ENCODE measurements at regions not wholly inside any gene's neighbourhood (a gene's known extent, or its start where the extent isn't known, plus 50 kb on each side); places are given as distances from the start of the nearest gene placed in this dataset.

DNA sequence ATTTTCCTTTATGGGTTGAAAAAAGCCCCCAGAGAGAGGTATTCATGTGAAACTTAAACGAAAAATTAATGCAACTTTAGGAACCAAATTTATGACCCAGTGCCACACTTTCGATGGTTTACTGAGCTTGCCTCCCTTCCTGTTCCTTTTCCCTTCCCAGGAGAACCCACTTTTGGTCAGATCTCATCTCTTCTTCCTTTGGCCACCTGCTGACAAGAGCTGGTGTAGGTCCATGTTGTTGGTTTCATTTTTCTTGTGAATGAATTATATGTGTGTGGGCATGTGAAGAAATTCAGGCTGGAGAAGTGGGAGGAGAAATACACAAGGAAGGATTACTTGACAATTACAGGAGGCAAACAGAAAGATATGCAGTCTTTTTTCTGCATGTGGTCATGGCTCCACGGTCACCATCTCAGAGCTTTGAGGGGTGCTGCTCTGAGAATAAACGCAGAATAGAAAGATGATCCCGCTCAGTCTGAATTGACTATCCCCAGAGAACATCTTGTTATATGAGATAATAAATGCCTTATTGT lies 111.3 kb upstream of the TCF4 start:
- no peaks in the 10 kb centered on the region for H3K36me3 Mint-ChIP-seq
- no peak overlapping the region for H3K27ac Mint-ChIP-seq
- H3K4me3 Mint-ChIP-seq = no peak overlapping the region
- DNase-seq = no peak
- H3K9me3 Mint-ChIP-seq = peaks cover 0 to 8% (median 6%) of the 10 kb centered on the region in 7 donors
- Histone ChIP-seq H3K4me3 (replicated peaks in 1 of 3; ENCODE audit: low read depth in 2 of 3, low read length in 3 of 3) (no peak overlapping the region), H3K9ac (ENCODE audit: insufficient read depth, low read length, poor library complexity, severe bottlenecking) (no peak overlapping the region), H3K4me2 (replicated peaks; ENCODE audit: extremely low read depth, low read length, poor library complexity, severe bottlenecking) (no peak overlapping the region), H3K4me1 (ENCODE audit: control insufficient read depth in 1 of 2, insufficient read depth in 2 of 2, low read length in 2 of 2) (no peaks in the 10 kb centered on the region), H3K9me3 (replicated peaks in 1 of 2; ENCODE audit: control insufficient read depth in 1 of 2, insufficient read depth in 1 of 2, low read length in 2 of 2) (peaks cover 0 to 4% of the 10 kb centered on the region in 2 donors), H3K27ac (ENCODE audit: low read depth in 1 of 2, low read length in 2 of 2) (no peak overlapping the region), H2AFZ (ENCODE audit: insufficient read depth, low read depth, low read length, poor library complexity, severe bottlenecking) (no peak overlapping the region), H3K27me3 (ENCODE audit: control insufficient read depth in 2 of 2, insufficient read depth in 2 of 2, low read length in 2 of 2) (no peaks in the 10 kb centered on the region), H3K79me2 (ENCODE audit: insufficient read depth, low read length) (no peaks in the 10 kb centered on the region), H3K36me3 (replicated peaks in 1 of 2; ENCODE audit: control insufficient read depth in 1 of 2, insufficient read depth in 2 of 2, low read length in 2 of 2) (no peaks in the 10 kb centered on the region), H4K20me1 (ENCODE audit: insufficient read depth, low read length) (no peaks in the 10 kb centered on the region)
- intact Hi-C loops (cut with micrococcal nuclease) = no loop called here
- no peaks in the 10 kb centered on the region for H3K27me3 Mint-ChIP-seq (ENCODE audit: low read depth in 3 of 3)
- H3K4me1 Mint-ChIP-seq = peaks cover under 1% of the 10 kb centered on the region
- WGBS (ENCODE audit: insufficient coverage) = no CpG with 5 or more reads among the region's 5 CpGs
- no peak for TF ChIP-seq CTCF (IDR thresholded peaks at IDR 0.05)

DNA sequence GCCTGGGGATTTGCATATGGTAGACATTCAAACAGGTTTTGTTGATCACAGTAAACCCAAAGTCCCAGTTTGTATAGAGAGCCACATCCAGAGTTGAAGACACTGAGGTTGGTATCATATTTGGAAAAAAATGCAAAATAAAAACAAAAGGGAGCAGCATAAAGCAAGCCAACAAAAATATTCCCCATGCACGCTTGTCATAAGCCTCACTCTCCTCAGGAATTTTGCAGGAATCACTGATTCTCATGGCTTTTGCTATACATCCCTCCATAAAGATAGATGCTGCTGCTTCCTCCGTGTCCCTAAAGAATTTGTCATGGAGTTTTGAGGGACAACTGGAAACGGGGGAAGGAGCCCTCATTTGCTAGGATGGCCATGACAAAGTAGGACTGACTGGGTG lies 108.8 kb upstream of the TCF4 start:
- DNase-seq = no peak
- Histone ChIP-seq H3K4me2 (replicated peaks; ENCODE audit: extremely low read depth, low read length, poor library complexity, severe bottlenecking) (no peak overlapping the region), H4K20me1 (ENCODE audit: insufficient read depth, low read length) (no peaks in the 10 kb centered on the region), H2AFZ (ENCODE audit: insufficient read depth, low read depth, low read length, poor library complexity, severe bottlenecking) (no peak overlapping the region), H3K36me3 (replicated peaks in 1 of 2; ENCODE audit: control insufficient read depth in 1 of 2, insufficient read depth in 2 of 2, low read length in 2 of 2) (no peaks in the 10 kb centered on the region), H3K4me1 (ENCODE audit: control insufficient read depth in 1 of 2, insufficient read depth in 2 of 2, low read length in 2 of 2) (no peaks in the 10 kb centered on the region), H3K9ac (ENCODE audit: insufficient read depth, low read length, poor library complexity, severe bottlenecking) (no peak overlapping the region), H3K9me3 (replicated peaks in 1 of 2; ENCODE audit: control insufficient read depth in 1 of 2, insufficient read depth in 1 of 2, low read length in 2 of 2) (peaks cover 0 to 4% of the 10 kb centered on the region in 2 donors), H3K27me3 (ENCODE audit: control insufficient read depth in 2 of 2, insufficient read depth in 2 of 2, low read length in 2 of 2) (no peaks in the 10 kb centered on the region), H3K4me3 (replicated peaks in 1 of 3; ENCODE audit: low read depth in 2 of 3, low read length in 3 of 3) (no peak overlapping the region), H3K79me2 (ENCODE audit: insufficient read depth, low read length) (no peaks in the 10 kb centered on the region), H3K27ac (ENCODE audit: low read depth in 1 of 2, low read length in 2 of 2) (no peak overlapping the region)
- Mint-ChIP-seq H3K4me3 (no peak overlapping the region), H3K27me3 (ENCODE audit: low read depth in 3 of 3) (no peaks in the 10 kb centered on the region), H3K9me3 (peaks cover 0 to 4% (median 2%) of the 10 kb centered on the region in 7 donors), H3K4me1 (peaks cover 2% of the 10 kb centered on the region), H3K27ac (no peak overlapping the region), H3K36me3 (no peaks in the 10 kb centered on the region)
- TF ChIP-seq CTCF (IDR thresholded peaks at IDR 0.05) = no peak
- 100% methylated on average over 1 of the region's 3 CpGs for WGBS (ENCODE audit: insufficient coverage)
- intact Hi-C loops (cut with micrococcal nuclease) = no loop called here
